GM18519 (cell line): ENCODE measurements at regions not wholly inside any gene's neighbourhood (a gene's known extent, or its start where the extent isn't known, plus 50 kb on each side); places are given as distances from the start of the nearest gene placed in this dataset.

Source experiments
- ATAC-seq: cut with Tn5 transposase; IDR thresholded peaks from one replicate; pipeline ENCODE4 v1.9.1; 2021; ENCODE audit warnings: mild to moderate bottlenecking, moderate library complexity; ENCODE audit not compliant: unreplicated experiment, low FRiP score

DNA sequence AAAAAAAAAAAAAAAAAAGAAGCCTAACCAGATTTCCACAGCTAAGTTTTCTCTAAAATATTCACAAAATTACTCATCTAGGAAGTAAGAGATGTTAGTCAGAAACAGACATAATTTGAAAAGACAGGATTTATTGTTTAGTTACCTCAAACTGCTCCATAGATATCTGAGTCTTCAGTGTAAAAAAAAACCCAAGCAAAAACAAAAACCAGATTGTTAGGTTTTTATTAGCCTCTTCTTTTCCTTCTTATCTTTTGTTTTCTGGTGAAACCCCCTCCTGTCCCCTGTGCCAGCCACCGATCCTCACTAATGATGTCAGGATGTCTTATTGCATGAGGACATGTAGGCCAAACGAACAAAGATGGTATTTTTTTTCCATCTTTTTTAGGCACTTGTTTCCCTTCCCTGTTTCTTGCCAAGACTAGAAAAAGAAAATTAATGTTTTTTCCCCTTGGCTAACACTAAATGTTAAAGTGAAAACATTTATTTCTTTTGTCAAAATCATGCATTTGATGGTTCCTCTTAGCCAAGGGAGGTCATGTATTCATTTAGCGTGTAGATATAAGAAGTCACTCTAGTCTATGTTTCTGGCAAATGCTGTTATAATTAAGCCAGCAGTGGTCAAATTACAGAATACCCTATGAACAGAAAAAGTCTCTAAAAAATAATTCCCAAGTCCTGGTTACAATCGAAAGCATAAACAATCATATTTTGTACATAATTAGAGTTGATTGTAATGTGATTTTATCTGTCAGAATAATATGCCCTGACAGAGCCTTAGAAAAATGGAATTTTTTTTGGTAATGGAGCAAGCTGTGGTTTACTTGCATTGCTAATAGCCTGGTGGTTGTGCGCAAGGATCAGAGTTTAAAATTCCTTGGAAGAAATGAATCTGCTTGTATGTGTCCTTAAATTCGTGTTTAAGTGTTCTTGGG is 702.4 kb upstream of the FZD8 start:
- no peak for ATAC-seq

DNA sequence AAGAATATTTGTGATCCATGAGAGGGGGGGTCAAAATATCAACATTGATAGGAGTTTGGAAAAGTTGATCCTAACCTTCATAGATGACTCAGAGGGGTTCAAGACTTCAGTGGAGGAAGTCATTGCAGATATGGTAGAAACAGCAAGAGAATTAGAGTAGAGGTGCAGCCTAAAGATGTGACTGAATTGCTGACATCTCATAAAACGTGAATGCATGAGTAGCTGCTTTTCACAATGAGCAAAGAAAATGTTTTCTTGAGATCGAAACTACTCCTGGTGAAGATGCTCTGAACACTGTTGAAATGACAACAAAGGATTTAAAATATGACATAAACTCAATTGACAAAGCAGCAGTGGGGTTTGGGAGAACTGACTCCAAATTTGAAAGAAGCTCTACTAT is 700.7 kb upstream of the FZD8 start:
- ATAC-seq: no peak

DNA sequence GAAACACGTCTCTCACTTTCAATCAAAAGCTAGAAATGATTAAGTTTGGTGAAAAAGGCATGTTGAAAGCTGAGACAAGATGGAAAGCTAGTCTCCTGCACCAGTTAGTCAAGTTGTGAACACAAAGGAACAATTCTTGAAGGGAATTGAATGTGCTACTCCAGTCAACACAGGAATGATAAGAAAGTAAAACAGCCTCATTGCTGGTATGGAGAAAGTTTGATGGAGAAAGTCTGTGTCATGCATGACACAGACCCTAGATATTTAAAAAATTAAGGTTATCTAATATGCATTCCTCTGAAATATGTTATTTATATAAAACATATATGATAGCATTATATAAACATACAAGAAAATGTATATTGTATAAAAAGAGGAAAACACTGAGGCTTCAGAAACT is 699.4 kb upstream of the FZD8 start:
- ATAC-seq: no peak

DNA sequence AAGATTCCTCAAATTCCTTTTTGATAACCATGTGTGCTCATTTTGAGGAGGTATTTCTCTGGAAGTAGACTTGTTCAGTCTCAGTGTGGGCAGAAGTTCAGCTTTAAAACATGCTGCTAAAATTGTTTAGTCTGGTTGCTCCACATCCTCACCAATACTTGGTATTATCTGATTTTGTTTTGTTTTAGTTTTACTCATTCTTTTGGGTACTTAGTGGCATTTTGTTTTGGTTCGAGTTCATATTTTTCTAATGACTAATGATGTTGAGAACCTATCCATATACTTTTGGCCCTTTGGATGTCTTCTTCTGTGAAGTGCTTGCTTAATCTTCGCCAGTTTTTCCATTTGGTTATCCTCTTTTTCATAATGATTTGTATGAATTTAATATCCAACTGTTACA is 694.2 kb upstream of the FZD8 start:
- ATAC-seq: no peak

DNA sequence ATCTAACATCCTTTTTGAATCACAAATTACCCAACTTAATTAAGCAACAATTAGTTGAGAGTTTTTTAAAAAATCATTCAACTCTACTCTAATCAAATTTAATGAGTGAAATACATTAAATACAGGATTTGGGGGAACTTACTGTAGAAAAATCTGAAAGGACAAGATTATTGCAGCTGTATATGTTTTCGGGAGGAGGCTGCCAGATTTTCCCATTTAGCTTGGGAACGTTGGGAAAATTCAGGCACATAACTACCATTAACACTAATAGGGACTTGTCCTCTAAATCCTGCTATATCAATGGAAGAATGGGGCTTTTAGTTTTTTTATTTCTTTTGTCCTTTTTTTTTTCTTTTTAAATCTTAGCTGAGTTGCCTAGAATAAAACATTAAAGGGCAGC is 691.4 kb upstream of the FZD8 start:
- ATAC-seq: no peak

DNA sequence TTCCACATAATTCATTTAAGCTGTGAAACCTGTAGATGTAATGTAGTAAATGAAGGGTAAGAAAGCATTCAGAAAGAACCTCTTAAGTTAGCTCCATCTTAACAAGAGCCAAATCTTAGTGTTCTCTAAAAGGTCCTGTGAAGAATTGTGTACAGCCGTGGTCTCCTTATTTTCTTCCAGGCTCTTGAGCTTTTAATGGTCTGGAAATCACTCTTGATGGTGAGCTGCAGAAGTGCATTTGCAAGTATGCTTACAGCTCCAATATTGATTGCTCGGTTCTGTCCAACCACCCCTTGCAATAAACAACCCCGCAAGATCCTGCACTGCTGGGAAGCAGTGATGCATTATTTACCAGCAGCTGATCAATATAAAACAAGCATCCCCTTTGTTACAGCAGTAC is 690.8 kb upstream of the FZD8 start:
- ATAC-seq: no peak

DNA sequence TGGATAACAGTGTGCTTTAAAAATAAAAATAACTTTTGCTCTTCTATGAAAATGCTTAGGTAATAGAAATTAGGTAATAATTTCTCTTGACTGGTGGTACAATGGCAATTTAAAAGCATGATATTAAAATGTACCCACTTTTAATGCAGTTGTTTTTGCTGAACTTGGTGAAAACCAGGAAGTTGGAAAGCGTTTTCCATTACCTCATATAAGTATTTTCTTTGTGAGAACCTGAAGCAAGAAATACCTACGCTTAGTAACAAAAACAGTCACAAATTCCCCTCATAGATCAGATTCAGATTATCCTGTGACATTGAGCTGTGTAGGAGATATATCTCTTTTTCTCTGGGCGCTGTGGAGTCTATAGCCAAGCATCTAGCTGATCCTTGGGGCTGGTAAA is 689.0 kb upstream of the FZD8 start:
- no peak for ATAC-seq

DNA sequence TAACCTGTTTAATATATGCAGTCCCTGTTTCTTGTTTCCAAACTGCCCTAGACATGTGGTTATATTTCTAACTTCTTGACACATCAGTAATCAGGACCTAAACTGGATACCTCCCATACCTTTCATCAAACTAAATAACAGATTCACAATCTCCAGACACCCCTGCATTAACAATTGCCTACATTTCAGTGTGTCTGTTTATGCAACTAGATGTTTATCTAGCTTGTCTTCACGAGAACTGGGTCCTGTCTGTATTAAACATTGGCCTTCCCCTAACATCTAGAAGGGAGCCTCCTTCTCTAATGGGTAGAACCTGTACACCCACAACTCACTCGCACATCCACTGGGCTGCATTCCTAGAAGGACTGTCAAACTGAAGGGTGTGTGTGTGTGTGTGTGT is 683.7 kb upstream of the FZD8 start:
- no peak for ATAC-seq

DNA sequence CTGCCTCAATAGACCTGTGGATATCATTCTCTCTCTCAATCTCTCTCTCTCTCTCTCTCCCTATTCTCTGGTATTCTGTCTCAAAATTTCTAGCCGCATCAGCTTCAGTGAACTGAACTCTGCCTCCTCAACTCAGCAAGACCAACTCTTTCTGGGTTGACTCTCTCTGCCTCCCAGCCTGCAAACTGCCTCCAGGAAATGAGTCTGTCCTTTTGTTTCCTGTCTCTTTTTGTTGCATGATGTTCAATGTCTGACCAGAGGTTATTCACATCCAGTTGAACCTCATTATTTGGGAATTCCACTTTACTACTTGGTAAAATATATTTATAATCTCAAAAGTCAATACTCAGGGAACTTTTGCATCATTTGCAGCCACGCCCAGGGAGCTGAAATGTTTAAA is 682.7 kb upstream of the FZD8 start:
- no peak for ATAC-seq

DNA sequence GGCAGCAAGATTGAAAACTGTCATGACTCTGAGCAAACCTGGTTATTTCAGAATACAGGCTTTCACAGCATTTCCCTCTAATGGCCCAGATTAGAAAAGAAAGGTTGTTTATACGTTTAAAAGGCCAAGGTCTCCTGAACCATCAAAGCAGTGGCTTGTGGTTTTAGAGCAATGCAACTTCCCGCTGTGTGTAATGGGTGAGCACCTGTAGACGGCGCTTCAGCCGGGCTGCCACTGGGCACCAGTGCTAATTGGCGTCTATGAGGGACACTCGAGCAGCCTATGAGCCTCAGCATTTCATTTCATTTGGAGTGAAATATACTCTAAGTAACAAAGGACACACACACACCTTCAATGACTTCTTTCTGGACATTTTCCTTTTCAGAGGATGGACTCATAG is 671.0 kb upstream of the FZD8 start:
- no peak for ATAC-seq

DNA sequence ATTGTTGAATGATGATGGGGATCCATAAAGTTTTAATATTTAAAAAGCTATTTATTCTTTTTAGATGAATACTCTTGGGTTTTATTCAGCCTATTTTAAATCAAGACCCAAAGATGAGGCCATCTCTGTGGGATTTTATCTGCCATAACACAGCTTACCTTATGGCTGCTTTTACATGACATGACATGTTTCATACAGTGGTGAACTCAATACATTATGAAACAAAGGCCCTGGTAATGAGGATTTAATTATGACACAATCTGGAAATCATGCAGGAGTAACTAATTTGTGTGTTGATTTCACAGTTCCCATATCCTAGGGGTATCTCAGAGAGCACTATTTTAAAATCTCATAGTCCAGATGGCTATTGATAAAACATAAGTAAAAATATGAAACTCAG is 661.8 kb upstream of the FZD8 start:
- ATAC-seq: no peak

DNA sequence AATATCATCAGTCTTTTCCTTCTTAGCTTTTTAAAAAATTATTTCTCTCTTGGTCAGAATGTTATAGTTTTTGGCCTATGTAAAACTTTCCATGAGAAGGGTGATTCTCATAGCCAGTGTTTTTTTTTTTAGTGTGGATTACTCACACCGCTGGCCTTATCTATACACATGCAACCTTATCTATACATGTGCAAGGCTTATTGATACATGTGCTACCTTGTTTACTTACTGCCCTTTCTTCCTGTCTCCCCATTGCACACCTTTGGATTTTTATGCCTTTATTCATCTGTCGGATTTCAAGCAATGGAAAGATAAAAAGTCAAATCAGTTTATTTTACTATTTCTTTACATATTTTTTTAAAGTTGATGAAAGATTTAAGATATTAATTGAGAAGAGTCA is 660.0 kb upstream of the FZD8 start:
- ATAC-seq: no peak

DNA sequence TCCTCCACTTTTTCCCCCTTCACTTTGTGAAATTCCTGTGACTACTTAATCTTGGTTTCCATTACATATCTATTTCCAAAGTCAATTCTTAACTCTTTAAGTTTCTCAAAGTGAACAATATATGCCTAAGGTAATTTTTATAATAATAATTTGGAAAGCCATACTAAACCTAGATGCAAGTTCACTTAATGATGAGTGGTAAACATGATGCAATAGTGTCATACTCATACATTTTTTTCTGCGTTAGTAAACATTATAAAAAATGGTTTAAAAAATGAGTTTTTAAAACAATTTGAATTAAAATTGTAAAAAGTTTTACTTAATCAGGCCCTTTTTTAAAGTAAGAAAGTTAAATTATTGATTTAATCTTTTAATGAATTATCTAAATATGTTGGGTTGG is 659.4 kb upstream of the FZD8 start:
- no peak for ATAC-seq

DNA sequence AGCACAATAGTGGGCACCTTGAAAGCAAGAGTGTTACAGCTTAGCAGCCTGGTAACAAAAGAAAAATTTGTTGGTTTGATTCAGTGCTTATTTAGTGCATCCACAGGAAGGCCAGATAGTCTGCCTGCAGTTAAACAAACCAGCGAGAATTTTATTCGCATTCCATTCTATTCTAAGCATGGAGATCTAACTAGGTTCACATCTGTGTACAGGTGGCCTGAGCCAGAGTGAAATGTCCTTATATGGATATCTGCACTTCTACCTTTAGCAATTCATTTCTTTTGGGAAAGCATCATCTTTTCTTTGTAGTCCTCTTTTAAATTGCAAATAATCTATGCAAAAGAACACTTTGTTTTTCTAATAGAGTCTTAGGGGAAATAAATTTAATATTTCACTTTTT is 659.0 kb upstream of the FZD8 start:
- ATAC-seq: no peak

DNA sequence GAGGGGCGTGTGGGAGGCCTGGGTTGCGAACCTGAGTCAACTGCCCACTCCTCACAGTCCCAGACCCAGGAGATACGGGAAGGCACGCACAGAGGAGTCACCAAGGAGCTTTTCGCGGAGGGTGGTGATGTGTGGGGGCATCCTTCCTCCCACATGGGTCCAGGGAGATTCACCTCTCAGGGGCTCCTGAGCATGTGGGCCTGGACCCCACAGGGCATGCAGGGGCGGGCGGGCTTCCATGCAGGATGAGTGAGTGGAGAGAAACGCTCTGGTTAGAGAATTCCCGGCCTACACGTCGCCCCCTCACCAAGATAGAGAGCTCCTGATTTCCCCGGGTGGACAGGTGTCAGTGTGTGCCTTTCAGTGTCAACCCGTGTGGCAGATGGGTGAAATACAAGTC is 641.7 kb upstream of the FZD8 start:
- ATAC-seq: no peak

DNA sequence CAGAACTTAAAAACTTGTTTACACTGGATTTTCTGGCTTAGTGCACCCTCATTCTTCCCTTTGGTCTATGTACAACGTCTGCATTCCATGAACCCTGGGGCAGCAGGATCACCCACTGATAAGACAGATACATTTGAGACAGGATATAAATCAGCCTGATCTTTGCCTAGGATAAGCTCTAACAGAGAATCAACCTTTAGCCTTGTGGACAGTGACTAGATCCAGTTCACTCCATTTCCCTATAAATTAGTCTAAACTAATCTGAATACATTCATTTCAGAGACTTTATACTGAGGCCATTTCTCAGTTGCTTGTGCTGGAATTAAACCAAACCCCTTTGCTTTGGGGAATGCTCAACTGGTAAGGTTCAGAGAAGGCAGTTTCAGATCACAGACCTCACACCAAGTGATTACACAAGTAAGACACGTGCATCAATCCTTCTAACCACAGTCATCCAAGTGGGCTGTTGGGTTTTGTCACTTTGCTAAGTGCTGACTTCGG is 639.8 kb upstream of the FZD8 start:
- no peak for ATAC-seq

DNA sequence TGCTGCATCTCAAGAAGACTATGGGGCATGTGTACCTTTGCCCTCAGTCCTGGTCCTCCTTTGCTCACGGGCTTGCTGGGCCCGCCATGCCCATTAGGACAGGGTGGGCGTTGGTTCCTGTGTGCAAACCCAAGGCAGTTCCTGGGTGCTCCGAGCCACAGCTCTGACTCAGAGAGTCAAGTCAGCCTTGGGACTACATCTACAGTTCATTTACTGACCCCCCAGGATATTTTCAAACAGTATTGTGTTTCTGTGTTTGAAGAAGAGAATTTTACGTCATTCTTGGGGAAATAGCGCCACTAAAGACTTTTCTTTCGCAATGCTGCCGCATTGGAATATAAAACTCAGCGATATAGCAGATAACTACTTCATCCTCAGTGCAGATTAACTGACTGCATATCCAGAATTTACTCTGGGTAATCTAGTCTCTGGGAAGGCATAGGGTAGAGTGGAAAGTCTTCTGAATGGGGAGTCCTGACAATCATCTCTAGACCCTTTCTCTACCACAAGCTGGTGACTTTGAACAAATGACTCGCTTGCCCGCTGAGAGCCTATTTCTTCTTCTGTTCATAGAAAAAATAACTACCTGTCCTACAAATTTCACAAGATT is 638.9 kb upstream of the FZD8 start:
- ATAC-seq: no peak

DNA sequence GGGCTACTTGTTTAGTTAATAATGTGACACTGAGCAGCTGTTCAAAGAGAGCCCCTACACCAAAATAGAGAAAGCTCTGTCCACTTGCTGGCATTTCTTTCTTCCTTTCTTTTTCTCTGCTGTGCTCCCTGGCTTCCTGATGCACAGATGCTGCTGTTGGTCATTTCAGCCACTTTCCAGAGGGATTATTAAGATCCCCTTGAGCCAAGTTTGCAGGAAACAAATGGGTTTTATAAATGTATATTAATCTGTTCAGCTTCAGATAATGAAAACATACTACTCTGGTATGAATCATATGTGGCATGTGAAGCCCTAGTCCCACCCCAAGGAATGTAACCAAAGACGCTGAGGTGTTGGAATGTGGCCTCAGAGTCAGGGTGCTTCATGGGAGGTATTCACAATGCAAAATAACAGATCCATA is 638.2 kb upstream of the FZD8 start:
- no peak for ATAC-seq

DNA sequence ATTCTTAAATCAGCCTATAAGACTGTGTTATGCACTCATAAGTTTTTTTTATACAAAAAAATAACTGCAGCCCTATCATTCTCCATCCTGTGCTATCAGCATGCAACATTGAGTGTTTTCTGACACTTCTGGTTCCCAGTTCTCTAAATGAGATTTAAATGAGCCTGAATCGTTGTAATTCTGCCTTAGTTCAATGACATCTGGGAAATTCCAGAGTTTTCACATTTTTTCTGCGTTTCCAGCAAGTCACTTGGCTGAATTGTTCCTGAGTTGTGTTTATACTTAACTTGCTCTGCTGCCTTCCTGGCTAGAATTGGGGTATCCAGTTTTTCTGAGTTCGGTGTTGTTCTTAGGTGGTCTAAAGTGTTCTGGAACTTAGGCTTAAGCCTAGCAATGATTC is 636.1 kb upstream of the FZD8 start:
- no peak for ATAC-seq

DNA sequence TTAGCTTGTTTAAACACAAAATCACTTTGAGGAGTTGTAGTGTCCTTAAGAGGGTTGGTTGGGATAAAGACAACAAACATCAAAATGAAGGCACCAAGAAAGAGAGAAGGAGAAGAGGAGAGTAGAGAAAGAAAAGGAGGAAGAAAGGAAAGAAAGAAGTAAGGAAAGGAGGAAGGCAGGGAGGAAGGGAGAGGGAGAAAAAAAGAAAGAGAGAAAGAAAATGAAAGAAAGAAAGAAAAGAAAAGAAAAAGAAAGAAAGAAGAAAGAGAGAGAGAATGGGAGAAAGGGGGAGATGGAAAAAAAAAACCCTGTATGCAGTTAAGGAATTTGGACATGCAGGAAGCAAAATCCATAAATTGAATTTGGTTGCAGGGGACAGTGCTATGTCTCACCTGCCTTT is 635.4 kb upstream of the FZD8 start:
- no peak for ATAC-seq

DNA sequence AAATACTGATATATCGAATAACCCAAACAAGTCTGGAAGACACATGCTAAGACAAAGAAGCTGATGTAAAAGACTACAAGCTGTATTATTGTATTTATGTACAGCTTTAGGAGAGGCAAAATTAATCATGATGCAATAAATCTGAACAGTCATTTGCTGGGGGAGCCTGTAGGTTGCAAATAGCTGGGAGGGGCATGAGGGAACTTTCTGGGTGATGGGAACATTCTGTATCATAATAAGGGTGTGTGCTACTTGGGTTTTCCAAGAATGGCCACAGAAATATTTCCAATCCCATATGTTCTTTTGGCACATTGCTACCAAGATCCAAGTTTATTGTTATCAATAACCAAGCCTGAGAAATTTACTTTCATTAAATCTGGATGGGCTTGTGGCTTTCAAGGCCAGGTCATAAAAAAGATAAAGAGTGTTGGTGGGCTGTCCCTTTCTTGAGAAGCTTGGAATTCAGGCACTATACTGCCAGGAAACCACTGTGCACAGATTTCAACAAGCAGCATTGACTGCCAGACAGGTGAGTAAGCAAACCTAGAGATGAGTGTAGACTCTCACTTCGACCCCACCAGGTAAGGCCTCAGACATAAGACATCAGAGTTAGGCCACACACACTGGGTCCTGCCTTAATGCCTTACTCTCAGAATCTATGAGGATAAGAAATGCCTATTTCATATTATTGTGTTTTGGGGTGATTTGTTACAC is 629.7 kb upstream of the FZD8 start:
- ATAC-seq: no peak
